ENCODE measurements at regions not wholly inside any gene's neighbourhood (a gene's known extent, or its start where the extent isn't known, plus 50 kb on each side); places are given as distances from the start of the nearest gene placed in this dataset.
"Not testable (repeated sequence)": the region's sequence is repeated elsewhere in the genome, so short reads cannot be mapped to it uniquely, and the experiment has no call there.

DNA sequence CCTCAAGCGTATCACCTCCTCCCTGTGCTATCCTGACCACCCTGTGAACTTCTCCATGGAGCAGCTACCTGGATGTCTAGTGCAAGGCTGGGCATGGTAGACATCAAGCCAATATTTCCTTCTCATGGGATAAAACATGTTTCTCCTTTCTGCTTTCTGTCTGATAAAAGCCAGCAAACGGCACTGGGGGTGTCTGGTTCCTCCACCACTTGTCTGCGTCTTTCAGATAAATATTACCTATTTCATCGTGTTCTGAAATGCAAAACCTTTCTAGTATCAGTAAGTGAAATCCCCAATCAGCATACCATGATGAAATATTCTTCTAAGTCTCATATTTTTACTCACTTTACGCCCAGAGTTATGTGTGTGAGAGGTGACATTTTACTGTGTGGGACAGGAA, 340.2 kb downstream of the BCL2L11 start:
- CTCF ChIA-PET; H3K27ac Mint-ChIP-seq; H3K9me3 Mint-ChIP-seq (ENCODE audit: insufficient read depth); H3K4me2 ChIP-seq (replicated peaks; ENCODE audit: low read depth, low read length, poor library complexity, severe bottlenecking); H3K36me3 ChIP-seq (replicated peaks in 1 of 2; ENCODE audit: control extremely low read depth in 1 of 2, control insufficient read depth in 1 of 2, extremely low read depth in 1 of 2, insufficient read depth in 2 of 2, low read length in 1 of 2); H3K4me1 Mint-ChIP-seq; POLR2A ChIA-PET; H3K4me3 ChIP-seq (ENCODE audit: control extremely low read depth in 1 of 5, extremely low read depth in 1 of 5, insufficient read depth in 1 of 5, low read depth in 2 of 5, low read length in 4 of 5); H3K79me2 ChIP-seq (ENCODE audit: control insufficient read depth, insufficient read depth, low read length); H2AFZ ChIP-seq (ENCODE audit: insufficient read depth, low read depth, low read length, poor library complexity, severe bottlenecking); H3K27me3 Mint-ChIP-seq; H3K9ac ChIP-seq (ENCODE audit: low read length); H4K20me1 ChIP-seq (ENCODE audit: control insufficient read depth, insufficient read depth, low read length, poor library complexity, severe bottlenecking); H3K4me1 ChIP-seq (ENCODE audit: control insufficient read depth in 2 of 2, insufficient read depth in 2 of 2, low read length in 2 of 2); H3K4me3 Mint-ChIP-seq; H3K27ac ChIP-seq (ENCODE audit: low read length in 2 of 2); H3K9me3 ChIP-seq (ENCODE audit: control extremely low read depth in 1 of 3, control insufficient read depth in 2 of 3, insufficient read depth in 1 of 3, low read length in 2 of 3); H3K27me3 ChIP-seq (replicated peaks in 1 of 4; ENCODE audit: control extremely low read depth in 1 of 4, control insufficient read depth in 3 of 4, insufficient read depth in 4 of 4, low read length in 3 of 4); intact Hi-C loops (cut with micrococcal nuclease); ATAC-seq (ENCODE audit: low read depth); DNase-seq: not testable (repeated sequence)
- WGBS (ENCODE audit: insufficient coverage) = no CpG with 5 or more reads among the region's 5 CpGs

GRCh38 chr2:111461831-111462230, 341.1 kb downstream of the BCL2L11 start:
- H3K4me1 Mint-ChIP-seq; H3K4me3 ChIP-seq (ENCODE audit: control extremely low read depth in 1 of 5, extremely low read depth in 1 of 5, insufficient read depth in 1 of 5, low read depth in 2 of 5, low read length in 4 of 5); H3K27ac ChIP-seq (ENCODE audit: low read length in 2 of 2); H4K20me1 ChIP-seq (ENCODE audit: control insufficient read depth, insufficient read depth, low read length, poor library complexity, severe bottlenecking); H3K27ac Mint-ChIP-seq; ATAC-seq (ENCODE audit: low read depth); H3K4me1 ChIP-seq (ENCODE audit: control insufficient read depth in 2 of 2, insufficient read depth in 2 of 2, low read length in 2 of 2); H3K36me3 ChIP-seq (replicated peaks in 1 of 2; ENCODE audit: control extremely low read depth in 1 of 2, control insufficient read depth in 1 of 2, extremely low read depth in 1 of 2, insufficient read depth in 2 of 2, low read length in 1 of 2); H2AFZ ChIP-seq (ENCODE audit: insufficient read depth, low read depth, low read length, poor library complexity, severe bottlenecking); DNase-seq; H3K9ac ChIP-seq (ENCODE audit: low read length); H3K9me3 Mint-ChIP-seq (ENCODE audit: insufficient read depth); H3K9me3 ChIP-seq (ENCODE audit: control extremely low read depth in 1 of 3, control insufficient read depth in 2 of 3, insufficient read depth in 1 of 3, low read length in 2 of 3); intact Hi-C loops (cut with micrococcal nuclease); H3K4me3 Mint-ChIP-seq; POLR2A ChIA-PET; H3K4me2 ChIP-seq (replicated peaks; ENCODE audit: low read depth, low read length, poor library complexity, severe bottlenecking); H3K79me2 ChIP-seq (ENCODE audit: control insufficient read depth, insufficient read depth, low read length); H3K27me3 Mint-ChIP-seq; H3K27me3 ChIP-seq (replicated peaks in 1 of 4; ENCODE audit: control extremely low read depth in 1 of 4, control insufficient read depth in 3 of 4, insufficient read depth in 4 of 4, low read length in 3 of 4); CTCF ChIA-PET: not testable (repeated sequence)
- WGBS (ENCODE audit: insufficient coverage) = no CpG with 5 or more reads among the region's 1 CpG

GRCh38 chr2:111462572-111462971, 341.9 kb downstream of the BCL2L11 start:
- H2AFZ ChIP-seq (ENCODE audit: insufficient read depth, low read depth, low read length, poor library complexity, severe bottlenecking); H3K4me3 Mint-ChIP-seq; H3K9me3 Mint-ChIP-seq (ENCODE audit: insufficient read depth); H3K4me1 ChIP-seq (ENCODE audit: control insufficient read depth in 2 of 2, insufficient read depth in 2 of 2, low read length in 2 of 2); H3K4me1 Mint-ChIP-seq; H3K4me2 ChIP-seq (replicated peaks; ENCODE audit: low read depth, low read length, poor library complexity, severe bottlenecking); intact Hi-C loops (cut with micrococcal nuclease); H3K4me3 ChIP-seq (ENCODE audit: control extremely low read depth in 1 of 5, extremely low read depth in 1 of 5, insufficient read depth in 1 of 5, low read depth in 2 of 5, low read length in 4 of 5); H3K9me3 ChIP-seq (ENCODE audit: control extremely low read depth in 1 of 3, control insufficient read depth in 2 of 3, insufficient read depth in 1 of 3, low read length in 2 of 3); DNase-seq; H3K79me2 ChIP-seq (ENCODE audit: control insufficient read depth, insufficient read depth, low read length); H4K20me1 ChIP-seq (ENCODE audit: control insufficient read depth, insufficient read depth, low read length, poor library complexity, severe bottlenecking); POLR2A ChIA-PET; ATAC-seq (ENCODE audit: low read depth); H3K27me3 Mint-ChIP-seq; H3K9ac ChIP-seq (ENCODE audit: low read length); H3K36me3 ChIP-seq (replicated peaks in 1 of 2; ENCODE audit: control extremely low read depth in 1 of 2, control insufficient read depth in 1 of 2, extremely low read depth in 1 of 2, insufficient read depth in 2 of 2, low read length in 1 of 2); CTCF ChIA-PET; H3K27ac Mint-ChIP-seq; H3K27me3 ChIP-seq (replicated peaks in 1 of 4; ENCODE audit: control extremely low read depth in 1 of 4, control insufficient read depth in 3 of 4, insufficient read depth in 4 of 4, low read length in 3 of 4); H3K27ac ChIP-seq (ENCODE audit: low read length in 2 of 2): not testable (repeated sequence)
- no CpG with 5 or more reads among the region's 2 CpGs for WGBS (ENCODE audit: insufficient coverage)

DNA sequence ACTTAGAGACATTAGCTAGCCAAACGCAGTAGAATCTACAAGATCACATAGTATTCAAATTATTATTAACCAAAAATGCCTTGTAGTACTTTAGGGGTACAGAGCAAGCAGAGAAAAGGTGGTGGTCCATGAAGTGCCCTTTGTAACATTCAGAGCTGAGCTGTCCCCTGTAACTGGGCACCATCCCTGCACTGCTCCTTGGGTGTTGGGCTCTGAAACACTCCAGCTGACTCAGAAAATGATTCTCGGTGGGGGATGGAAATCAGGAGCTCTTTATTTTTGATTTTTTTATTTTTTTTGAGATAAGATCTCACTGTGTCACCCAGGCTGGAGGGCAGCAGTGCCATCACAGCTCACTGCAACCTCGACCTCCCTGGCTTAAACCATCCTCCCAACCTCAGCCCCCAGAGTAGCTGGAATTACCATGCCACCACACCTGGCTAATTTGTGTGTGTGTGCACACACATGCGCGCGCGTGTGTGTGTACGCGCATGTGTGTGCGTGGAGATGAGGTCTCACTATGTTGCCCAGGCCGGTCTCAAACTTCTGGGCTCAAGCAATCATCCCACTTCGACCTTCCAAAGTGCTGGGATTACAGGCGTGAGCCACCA, 342.6 kb downstream of the BCL2L11 start:
- H3K36me3 ChIP-seq (replicated peaks in 1 of 2; ENCODE audit: control extremely low read depth in 1 of 2, control insufficient read depth in 1 of 2, extremely low read depth in 1 of 2, insufficient read depth in 2 of 2, low read length in 1 of 2); CTCF ChIA-PET; H3K4me3 Mint-ChIP-seq; POLR2A ChIA-PET; H3K9me3 Mint-ChIP-seq (ENCODE audit: insufficient read depth); intact Hi-C loops (cut with micrococcal nuclease); H3K4me1 Mint-ChIP-seq; ATAC-seq (ENCODE audit: low read depth); H3K27ac ChIP-seq (ENCODE audit: low read length in 2 of 2); H3K27me3 ChIP-seq (replicated peaks in 1 of 4; ENCODE audit: control extremely low read depth in 1 of 4, control insufficient read depth in 3 of 4, insufficient read depth in 4 of 4, low read length in 3 of 4); H4K20me1 ChIP-seq (ENCODE audit: control insufficient read depth, insufficient read depth, low read length, poor library complexity, severe bottlenecking); H3K9me3 ChIP-seq (ENCODE audit: control extremely low read depth in 1 of 3, control insufficient read depth in 2 of 3, insufficient read depth in 1 of 3, low read length in 2 of 3); H3K27me3 Mint-ChIP-seq; H3K9ac ChIP-seq (ENCODE audit: low read length); H2AFZ ChIP-seq (ENCODE audit: insufficient read depth, low read depth, low read length, poor library complexity, severe bottlenecking); H3K4me2 ChIP-seq (replicated peaks; ENCODE audit: low read depth, low read length, poor library complexity, severe bottlenecking); H3K79me2 ChIP-seq (ENCODE audit: control insufficient read depth, insufficient read depth, low read length); H3K4me1 ChIP-seq (ENCODE audit: control insufficient read depth in 2 of 2, insufficient read depth in 2 of 2, low read length in 2 of 2); H3K4me3 ChIP-seq (ENCODE audit: control extremely low read depth in 1 of 5, extremely low read depth in 1 of 5, insufficient read depth in 1 of 5, low read depth in 2 of 5, low read length in 4 of 5): not testable (repeated sequence)
- 100% methylated on average over 6 of the region's 13 CpGs for WGBS (ENCODE audit: insufficient coverage)
- peak; percentile 22 for DNase-seq
- H3K27ac Mint-ChIP-seq = peak overlapping the region; percentile 37
